ENCODE measurements at regions not wholly inside any gene's neighbourhood (a gene's known extent, or its start where the extent isn't known, plus 50 kb on each side); places are given as distances from the start of the nearest gene placed in this dataset.

DNA sequence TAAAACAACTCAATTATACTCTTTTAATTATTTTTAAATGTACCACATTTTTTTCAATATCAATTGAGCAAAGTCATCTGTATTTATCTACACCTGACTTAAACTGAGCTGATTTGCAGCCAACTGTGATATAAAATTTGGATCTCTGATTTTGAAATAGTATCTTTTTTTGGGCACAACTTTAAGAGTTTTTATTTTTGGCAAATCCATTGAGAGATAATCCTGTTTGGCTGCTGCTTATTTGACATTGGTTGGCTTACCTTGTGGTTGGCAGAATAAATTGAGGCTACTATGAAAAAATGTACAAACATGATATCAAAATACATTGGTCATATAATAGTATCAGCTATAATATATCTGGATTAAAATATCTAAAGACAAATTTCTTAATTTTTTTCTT is 656.0 kb upstream of the NDST4 start:
- TF ChIP-seq POLR2A (IDR thresholded peaks at IDR 0.05) (no peak), EP300 (IDR thresholded peaks at IDR 0.05) (no peak)
- TF ChIP-seq, protein P1, sequence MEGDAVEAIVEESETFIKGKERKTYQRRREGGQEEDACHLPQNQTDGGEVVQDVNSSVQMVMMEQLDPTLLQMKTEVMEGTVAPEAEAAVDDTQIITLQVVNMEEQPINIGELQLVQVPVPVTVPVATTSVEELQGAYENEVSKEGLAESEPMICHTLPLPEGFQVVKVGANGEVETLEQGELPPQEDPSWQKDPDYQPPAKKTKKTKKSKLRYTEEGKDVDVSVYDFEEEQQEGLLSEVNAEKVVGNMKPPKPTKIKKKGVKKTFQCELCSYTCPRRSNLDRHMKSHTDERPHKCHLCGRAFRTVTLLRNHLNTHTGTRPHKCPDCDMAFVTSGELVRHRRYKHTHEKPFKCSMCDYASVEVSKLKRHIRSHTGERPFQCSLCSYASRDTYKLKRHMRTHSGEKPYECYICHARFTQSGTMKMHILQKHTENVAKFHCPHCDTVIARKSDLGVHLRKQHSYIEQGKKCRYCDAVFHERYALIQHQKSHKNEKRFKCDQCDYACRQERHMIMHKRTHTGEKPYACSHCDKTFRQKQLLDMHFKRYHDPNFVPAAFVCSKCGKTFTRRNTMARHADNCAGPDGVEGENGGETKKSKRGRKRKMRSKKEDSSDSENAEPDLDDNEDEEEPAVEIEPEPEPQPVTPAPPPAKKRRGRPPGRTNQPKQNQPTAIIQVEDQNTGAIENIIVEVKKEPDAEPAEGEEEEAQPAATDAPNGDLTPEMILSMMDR (IDR thresholded peaks at IDR 0.05): no peak
